ENCODE measurements at regions not wholly inside any gene's neighbourhood (a gene's known extent, or its start where the extent isn't known, plus 50 kb on each side); places are given as distances from the start of the nearest gene placed in this dataset.

GRCh38 chr9:38163518-38163917 is 94.5 kb upstream of the SHB start:
- H3K36me3 Mint-ChIP-seq: no peaks in the 10 kb centered on the region
- CTCF ChIA-PET: no interaction called here
- 72% methylated on average over 3 of the region's 3 CpGs for WGBS (ENCODE audit: insufficient coverage)

GRCh38 chr9:38162332-38163211 is 93.5 kb upstream of the SHB start:
- no peak for ATAC-seq (replicated peaks in 1 of 4)
- Mint-ChIP-seq H3K27me3 (peaks cover 0 to 5% of the 10 kb centered on the region in 2 donors), H3K4me3 (no peak overlapping the region), H3K36me3 (no peaks in the 10 kb centered on the region), H3K4me1 (peaks cover 0 to 3% (median 3%) of the 10 kb centered on the region in 3 donors), H3K9me3 (no peaks in the 10 kb centered on the region), H3K27ac (no peak overlapping the region)
- no peaks in the 10 kb centered on the region for H3K9me3 ChIP-seq
- H3K27ac ChIP-seq (ENCODE audit: low read length): no peak overlapping the region
- peaks cover 0 to 12% of the 10 kb centered on the region in 2 experiments for H3K27me3 ChIP-seq (replicated peaks in 1 of 2; ENCODE audit: control insufficient read depth in 2 of 2, extremely low read depth in 1 of 2, insufficient read depth in 2 of 2, low read length in 1 of 2)
- H3K4me1 ChIP-seq (ENCODE audit: control insufficient read depth in 1 of 2, extremely low read depth in 1 of 2, insufficient read depth in 2 of 2, low read length in 2 of 2): peaks cover 3 to 6% of the 10 kb centered on the region in 2 experiments
- 100% methylated on average over 1 of the region's 11 CpGs for WGBS (ENCODE audit: insufficient coverage)
- CTCF ChIA-PET: interaction anchor here in 1 of 2 donors (0.5 kb wide), 1 partner anchor 41 kb away, joined by 3 read pairs; no protein-coding TSS in a partner anchor
- POLR2A ChIA-PET: interaction anchor here in 1 of 2 donors (0.7 kb wide), 1 partner anchor 17 kb away, joined by 6 read pairs; no protein-coding TSS in a partner anchor
- no peak overlapping the region for H3K4me3 ChIP-seq (ENCODE audit: control insufficient read depth in 1 of 2, extremely low read depth in 1 of 2, low read length in 1 of 2)
- H3K36me3 ChIP-seq (ENCODE audit: control insufficient read depth in 2 of 2, extremely low read depth in 1 of 2, insufficient read depth in 1 of 2, low read length in 1 of 2): no peaks in the 10 kb centered on the region
- no peak for DNase-seq

More at GRCh38 chr9:38163518-38163917, 94.5 kb upstream of the SHB start:
- Mint-ChIP-seq H3K9me3 (no peaks in the 10 kb centered on the region), H3K27ac (no peak overlapping the region), H3K4me3 (no peak overlapping the region), H3K4me1 (peaks cover 0 to 3% (median 3%) of the 10 kb centered on the region in 3 donors), H3K27me3 (peaks cover 5% of the 10 kb centered on the region in 2 donors)
- ATAC-seq (replicated peaks in 1 of 4): no peak
- Histone ChIP-seq H3K27ac (ENCODE audit: low read length) (no peak overlapping the region), H3K36me3 (ENCODE audit: control insufficient read depth in 2 of 2, extremely low read depth in 1 of 2, insufficient read depth in 1 of 2, low read length in 1 of 2) (no peaks in the 10 kb centered on the region), H3K9me3 (no peaks in the 10 kb centered on the region), H3K27me3 (replicated peaks in 1 of 2; ENCODE audit: control insufficient read depth in 2 of 2, extremely low read depth in 1 of 2, insufficient read depth in 2 of 2, low read length in 1 of 2) (peaks cover 0 to 12% of the 10 kb centered on the region in 2 experiments), H3K4me3 (ENCODE audit: control insufficient read depth in 1 of 2, extremely low read depth in 1 of 2, low read length in 1 of 2) (no peak overlapping the region), H3K4me1 (ENCODE audit: control insufficient read depth in 1 of 2, extremely low read depth in 1 of 2, insufficient read depth in 2 of 2, low read length in 2 of 2) (peaks cover 3 to 6% of the 10 kb centered on the region in 2 experiments)
- DNase-seq: no peak
- POLR2A ChIA-PET: no interaction called here

GRCh38 chr9:38160613-38161215 is 91.7 kb upstream of the SHB start:
- no peaks in the 10 kb centered on the region for H3K9me3 Mint-ChIP-seq
- ATAC-seq (replicated peaks in 1 of 4) (no peak), DNase-seq (peak in 32 of 35 experiments; percentile 7 to 73 (median 40))
- WGBS (ENCODE audit: insufficient coverage): 48% methylated on average over 6 of the region's 9 CpGs
- peaks cover 3 to 6% of the 10 kb centered on the region in 2 experiments for H3K4me1 ChIP-seq (ENCODE audit: control insufficient read depth in 1 of 2, extremely low read depth in 1 of 2, insufficient read depth in 2 of 2, low read length in 2 of 2)
- peaks cover 0 to 1% of the 10 kb centered on the region in 2 donors for H3K27me3 Mint-ChIP-seq
- POLR2A ChIA-PET: no interaction called here
- peaks cover 0 to 3% (median 3%) of the 10 kb centered on the region in 3 donors for H3K4me1 Mint-ChIP-seq
- H3K27me3 ChIP-seq (replicated peaks in 1 of 2; ENCODE audit: control insufficient read depth in 2 of 2, extremely low read depth in 1 of 2, insufficient read depth in 2 of 2, low read length in 1 of 2): peaks cover 0 to 6% of the 10 kb centered on the region in 2 experiments
- no peaks in the 10 kb centered on the region for H3K36me3 ChIP-seq (ENCODE audit: control insufficient read depth in 2 of 2, extremely low read depth in 1 of 2, insufficient read depth in 1 of 2, low read length in 1 of 2)
- H3K4me3 Mint-ChIP-seq: no peak overlapping the region
- H3K36me3 Mint-ChIP-seq: no peaks in the 10 kb centered on the region
- no peaks in the 10 kb centered on the region for H3K9me3 ChIP-seq
- CTCF ChIA-PET: interaction anchor here (0.6 to 1.5 kb wide), 4 partner anchors 107 to 249 kb away, joined by 3 to 5 read pairs (median 4); no protein-coding TSS in a partner anchor
- H3K27ac ChIP-seq (ENCODE audit: low read length): no peak overlapping the region
- no peak overlapping the region for H3K4me3 ChIP-seq (ENCODE audit: control insufficient read depth in 1 of 2, extremely low read depth in 1 of 2, low read length in 1 of 2)
- H3K27ac Mint-ChIP-seq: no peak overlapping the region

- no peaks in the 10 kb centered on the region for H3K36me3 Mint-ChIP-seq
- H3K4me1 Mint-ChIP-seq: peaks cover 0 to under 1% (median under 1%) of the 10 kb centered on the region in 3 donors
- Histone ChIP-seq H3K4me3 (ENCODE audit: control insufficient read depth in 1 of 2, extremely low read depth in 1 of 2, low read length in 1 of 2) (no peak overlapping the region), H3K36me3 (ENCODE audit: control insufficient read depth in 2 of 2, extremely low read depth in 1 of 2, insufficient read depth in 1 of 2, low read length in 1 of 2) (no peaks in the 10 kb centered on the region), H3K27me3 (replicated peaks in 1 of 2; ENCODE audit: control insufficient read depth in 2 of 2, extremely low read depth in 1 of 2, insufficient read depth in 2 of 2, low read length in 1 of 2) (peaks cover 0 to 3% of the 10 kb centered on the region in 2 experiments), H3K9me3 (no peaks in the 10 kb centered on the region), H3K4me1 (ENCODE audit: control insufficient read depth in 1 of 2, extremely low read depth in 1 of 2, insufficient read depth in 2 of 2, low read length in 2 of 2) (peaks cover 0 to 5% of the 10 kb centered on the region in 2 experiments), H3K27ac (ENCODE audit: low read length) (no peak overlapping the region)
- H3K4me3 Mint-ChIP-seq: no peak overlapping the region
- ATAC-seq (replicated peaks in 1 of 4) (no peak), DNase-seq (no peak)
- 100% methylated on average over 2 of the region's 3 CpGs for WGBS (ENCODE audit: insufficient coverage)
- no peaks in the 10 kb centered on the region for H3K9me3 Mint-ChIP-seq
- peaks cover 0 to 1% of the 10 kb centered on the region in 2 donors for H3K27me3 Mint-ChIP-seq
- no peak overlapping the region for H3K27ac Mint-ChIP-seq
- CTCF ChIA-PET: interaction anchor here (0.5 to 1.5 kb wide), 6 partner anchors 50 to 246 kb away, joined by 3 to 8 read pairs (median 4); no protein-coding TSS in a partner anchor
- POLR2A ChIA-PET: no interaction called here
Observed at GRCh38 chr9:38159599-38159998, 90.6 kb upstream of the SHB start.

GRCh38 chr9:38158628-38159027 is 89.6 kb upstream of the SHB start:
- POLR2A ChIA-PET: no interaction called here
- CTCF ChIA-PET: no interaction called here
- 82% methylated on average over 3 of the region's 4 CpGs for WGBS (ENCODE audit: insufficient coverage)

GRCh38 chr9:38157711-38158110 is 88.7 kb upstream of the SHB start:
- 70% methylated on average over 2 of the region's 2 CpGs for WGBS (ENCODE audit: insufficient coverage)
- Histone ChIP-seq H3K27me3 (replicated peaks in 1 of 2; ENCODE audit: control insufficient read depth in 2 of 2, extremely low read depth in 1 of 2, insufficient read depth in 2 of 2, low read length in 1 of 2) (peaks cover 0 to 11% of the 10 kb centered on the region in 2 experiments), H3K36me3 (ENCODE audit: control insufficient read depth in 2 of 2, extremely low read depth in 1 of 2, insufficient read depth in 1 of 2, low read length in 1 of 2) (no peaks in the 10 kb centered on the region), H3K4me3 (ENCODE audit: control insufficient read depth in 1 of 2, extremely low read depth in 1 of 2, low read length in 1 of 2) (no peak overlapping the region), H3K27ac (ENCODE audit: low read length) (no peak overlapping the region), H3K4me1 (ENCODE audit: control insufficient read depth in 1 of 2, extremely low read depth in 1 of 2, insufficient read depth in 2 of 2, low read length in 2 of 2) (no peaks in the 10 kb centered on the region), H3K9me3 (no peaks in the 10 kb centered on the region)
- Mint-ChIP-seq H3K27ac (no peak overlapping the region), H3K4me1 (no peaks in the 10 kb centered on the region), H3K4me3 (no peak overlapping the region), H3K9me3 (no peaks in the 10 kb centered on the region), H3K36me3 (no peaks in the 10 kb centered on the region), H3K27me3 (peaks cover 0 to 1% of the 10 kb centered on the region in 2 donors)
- DNase-seq: no peak
- ChIA-PET CTCF (no interaction called here), POLR2A (no interaction called here)
- no peak for ATAC-seq (replicated peaks in 1 of 4)

More at GRCh38 chr9:38158628-38159027, 89.6 kb upstream of the SHB start:
- Mint-ChIP-seq H3K27ac (no peak overlapping the region), H3K9me3 (no peaks in the 10 kb centered on the region), H3K36me3 (no peaks in the 10 kb centered on the region), H3K4me1 (no peaks in the 10 kb centered on the region), H3K4me3 (no peak overlapping the region), H3K27me3 (peaks cover 0 to 1% of the 10 kb centered on the region in 2 donors)
- Histone ChIP-seq H3K27ac (ENCODE audit: low read length) (no peak overlapping the region), H3K36me3 (ENCODE audit: control insufficient read depth in 2 of 2, extremely low read depth in 1 of 2, insufficient read depth in 1 of 2, low read length in 1 of 2) (no peaks in the 10 kb centered on the region), H3K4me1 (ENCODE audit: control insufficient read depth in 1 of 2, extremely low read depth in 1 of 2, insufficient read depth in 2 of 2, low read length in 2 of 2) (no peaks in the 10 kb centered on the region), H3K9me3 (no peaks in the 10 kb centered on the region), H3K4me3 (ENCODE audit: control insufficient read depth in 1 of 2, extremely low read depth in 1 of 2, low read length in 1 of 2) (no peak overlapping the region), H3K27me3 (replicated peaks in 1 of 2; ENCODE audit: control insufficient read depth in 2 of 2, extremely low read depth in 1 of 2, insufficient read depth in 2 of 2, low read length in 1 of 2) (peaks cover 0 to 10% of the 10 kb centered on the region in 2 experiments)
- DNase-seq (no peak), ATAC-seq (replicated peaks in 1 of 4) (no peak)

Data from T-cell (primary cell).